HG02981 (cell line): ENCODE measurements at regions not wholly inside any gene's neighbourhood (a gene's known extent, or its start where the extent isn't known, plus 50 kb on each side); places are given as distances from the start of the nearest gene placed in this dataset.
"Not testable (repeated sequence)": the region's sequence is repeated elsewhere in the genome, so short reads cannot be mapped to it uniquely, and the experiment has no call there.

Experiments
- ATAC-seq: cut with Tn5 transposase; IDR thresholded peaks from one replicate; pipeline ENCODE4 v1.9.1; 2021; ENCODE audit warnings: mild to moderate bottlenecking, moderate library complexity; ENCODE audit not compliant: unreplicated experiment

GRCh38 chr7:34575006-34575405 lies 83.0 kb upstream of the NPSR1 start:
- no peak for ATAC-seq

GRCh38 chr7:34577934-34578333 lies 80.1 kb upstream of the NPSR1 start:
- ATAC-seq = not testable (repeated sequence)

GRCh38 chr7:34581698-34582097 lies 76.3 kb upstream of the NPSR1 start:
- ATAC-seq = not testable (repeated sequence)

GRCh38 chr7:34584526-34584925 lies 73.5 kb upstream of the NPSR1 start:
- ATAC-seq = no peak

- ATAC-seq = no peak
Measured at GRCh38 chr7:34596887-34597286, 61.1 kb upstream of the NPSR1 start.

- no peak for ATAC-seq
Measured at GRCh38 chr7:34603711-34604444, 54.1 kb upstream of the NPSR1 start.
